ENCODE measurements at regions not wholly inside any gene's neighbourhood (a gene's known extent, or its start where the extent isn't known, plus 50 kb on each side); places are given as distances from the start of the nearest gene placed in this dataset.
A peak's percentile ranks its signal among the peaks of the same experiment; 100 is the strongest.

DNA sequence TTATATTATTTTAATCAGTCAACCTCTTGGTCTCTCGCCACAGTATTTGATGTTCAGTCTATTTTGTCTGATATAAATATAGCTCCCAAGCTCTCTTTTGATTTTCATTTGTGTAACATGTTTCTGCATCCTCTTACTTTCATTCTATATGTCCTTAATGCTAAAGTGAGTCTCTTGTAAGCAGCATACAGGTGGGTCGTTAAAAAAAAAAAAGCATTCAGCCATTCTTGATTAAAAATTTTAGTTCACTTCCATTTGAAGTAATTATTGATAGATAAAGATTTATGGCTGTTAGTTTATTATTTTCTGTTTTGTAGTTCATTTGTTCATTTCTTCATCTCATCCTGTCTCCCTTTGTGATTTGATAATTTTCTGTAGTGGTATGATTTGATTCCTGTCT, 229.1 kb downstream of the GUCY2F start:
- H3K27ac Mint-ChIP-seq (ENCODE audit: unreplicated experiment) = no peak overlapping the region
- H3K27me3 Mint-ChIP-seq (ENCODE audit: unreplicated experiment) = no peaks in the 10 kb centered on the region
- no peak for DNase-seq (ENCODE audit: extremely low spot score, unreplicated experiment)
- H3K4me3 Mint-ChIP-seq (ENCODE audit: unreplicated experiment) = no peak overlapping the region
- TF ChIP-seq, protein P1, sequence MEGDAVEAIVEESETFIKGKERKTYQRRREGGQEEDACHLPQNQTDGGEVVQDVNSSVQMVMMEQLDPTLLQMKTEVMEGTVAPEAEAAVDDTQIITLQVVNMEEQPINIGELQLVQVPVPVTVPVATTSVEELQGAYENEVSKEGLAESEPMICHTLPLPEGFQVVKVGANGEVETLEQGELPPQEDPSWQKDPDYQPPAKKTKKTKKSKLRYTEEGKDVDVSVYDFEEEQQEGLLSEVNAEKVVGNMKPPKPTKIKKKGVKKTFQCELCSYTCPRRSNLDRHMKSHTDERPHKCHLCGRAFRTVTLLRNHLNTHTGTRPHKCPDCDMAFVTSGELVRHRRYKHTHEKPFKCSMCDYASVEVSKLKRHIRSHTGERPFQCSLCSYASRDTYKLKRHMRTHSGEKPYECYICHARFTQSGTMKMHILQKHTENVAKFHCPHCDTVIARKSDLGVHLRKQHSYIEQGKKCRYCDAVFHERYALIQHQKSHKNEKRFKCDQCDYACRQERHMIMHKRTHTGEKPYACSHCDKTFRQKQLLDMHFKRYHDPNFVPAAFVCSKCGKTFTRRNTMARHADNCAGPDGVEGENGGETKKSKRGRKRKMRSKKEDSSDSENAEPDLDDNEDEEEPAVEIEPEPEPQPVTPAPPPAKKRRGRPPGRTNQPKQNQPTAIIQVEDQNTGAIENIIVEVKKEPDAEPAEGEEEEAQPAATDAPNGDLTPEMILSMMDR (IDR thresholded peaks at IDR 0.05) = no peak
- no peaks in the 10 kb centered on the region for H3K36me3 Mint-ChIP-seq (ENCODE audit: unreplicated experiment)
- H3K9me3 Mint-ChIP-seq (ENCODE audit: unreplicated experiment) = peaks cover 28% of the 10 kb centered on the region
- H3K4me1 Mint-ChIP-seq (ENCODE audit: unreplicated experiment) = no peaks in the 10 kb centered on the region

DNA sequence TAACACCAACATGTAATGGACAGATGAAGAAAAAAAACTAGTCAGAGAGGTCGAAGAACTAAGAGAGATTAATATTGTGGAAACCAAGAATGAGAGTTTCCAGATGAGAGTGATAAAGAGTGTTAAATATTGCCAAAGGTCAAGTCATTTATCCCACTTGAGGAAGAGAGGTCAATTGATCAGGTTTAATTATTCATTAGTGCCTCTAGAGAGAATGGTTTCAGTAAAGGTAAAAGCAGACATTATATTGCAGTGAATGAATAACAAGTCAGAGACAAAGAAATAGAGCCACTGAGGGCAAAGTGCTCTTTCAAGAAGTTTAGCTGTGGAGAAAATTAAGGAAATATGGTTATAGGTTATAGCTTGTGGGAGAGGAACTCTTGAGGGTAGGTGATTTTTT, 263.1 kb downstream of the GUCY2F start:
- H3K9me3 Mint-ChIP-seq (ENCODE audit: unreplicated experiment) = peaks cover 10% of the 10 kb centered on the region
- no peak for DNase-seq (ENCODE audit: extremely low spot score, unreplicated experiment)
- no peak overlapping the region for H3K27ac Mint-ChIP-seq (ENCODE audit: unreplicated experiment)
- no peaks in the 10 kb centered on the region for H3K36me3 Mint-ChIP-seq (ENCODE audit: unreplicated experiment)
- no peaks in the 10 kb centered on the region for H3K4me1 Mint-ChIP-seq (ENCODE audit: unreplicated experiment)
- TF ChIP-seq, protein P1 (IDR thresholded peaks at IDR 0.05) = no peak
- no peak overlapping the region for H3K4me3 Mint-ChIP-seq (ENCODE audit: unreplicated experiment)
- peaks cover 10% of the 10 kb centered on the region for H3K27me3 Mint-ChIP-seq (ENCODE audit: unreplicated experiment)

DNA sequence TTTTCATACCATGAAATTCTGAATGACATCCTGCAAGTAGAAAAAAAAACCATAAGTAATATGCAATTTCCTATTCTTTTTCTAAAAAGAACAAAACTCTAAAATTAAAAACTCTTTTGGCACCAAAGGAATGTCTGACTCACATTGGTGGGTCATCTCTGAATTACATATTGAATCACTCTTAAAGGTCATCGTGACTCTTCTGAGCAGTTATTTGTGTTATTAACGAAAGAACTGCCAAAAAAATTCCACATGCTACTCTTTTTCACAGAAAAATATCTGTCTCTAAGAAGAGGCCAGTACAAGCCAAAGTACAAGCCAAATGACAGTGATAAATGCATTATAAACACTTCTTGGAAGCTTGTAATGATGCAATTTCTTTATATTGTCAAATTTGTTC, 282.2 kb downstream of the GUCY2F start:
- H3K27ac Mint-ChIP-seq (ENCODE audit: unreplicated experiment) = peak overlapping the region; percentile 65

DNA sequence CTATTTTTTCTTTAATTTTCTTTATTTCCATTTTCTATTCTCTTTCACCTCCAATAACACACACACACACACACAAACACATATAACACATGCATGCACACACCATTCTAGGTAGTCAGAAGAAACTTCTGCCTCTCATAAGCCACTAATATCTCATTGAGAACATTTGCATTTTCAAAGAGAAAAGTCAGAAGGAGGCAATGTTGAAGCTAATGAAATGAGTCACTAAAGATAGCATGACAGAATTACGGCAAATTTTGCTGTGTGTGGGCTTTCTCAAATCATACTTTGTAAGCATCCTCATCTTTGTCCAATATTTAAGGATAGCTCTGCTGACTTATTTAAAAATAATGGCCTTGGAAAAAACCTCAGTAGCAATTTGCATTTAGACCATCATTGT, 291.3 kb downstream of the GUCY2F start:
- Mint-ChIP-seq H3K27ac (ENCODE audit: unreplicated experiment) (no peak overlapping the region), H3K4me3 (ENCODE audit: unreplicated experiment) (no peak overlapping the region), H3K4me1 (ENCODE audit: unreplicated experiment) (no peaks in the 10 kb centered on the region), H3K27me3 (ENCODE audit: unreplicated experiment) (peaks cover 37% of the 10 kb centered on the region), H3K36me3 (ENCODE audit: unreplicated experiment) (no peaks in the 10 kb centered on the region), H3K9me3 (ENCODE audit: unreplicated experiment) (peaks cover 10% of the 10 kb centered on the region)
- no peak for DNase-seq (ENCODE audit: extremely low spot score, unreplicated experiment)
- TF ChIP-seq, protein P1 (IDR thresholded peaks at IDR 0.05) = no peak

More for the DNA sequence above, 282.2 kb downstream of the GUCY2F start:
- Mint-ChIP-seq H3K4me3 (ENCODE audit: unreplicated experiment) (no peak overlapping the region), H3K36me3 (ENCODE audit: unreplicated experiment) (no peaks in the 10 kb centered on the region), H3K9me3 (ENCODE audit: unreplicated experiment) (peaks cover 9% of the 10 kb centered on the region), H3K27me3 (ENCODE audit: unreplicated experiment) (peaks cover under 1% of the 10 kb centered on the region), H3K4me1 (ENCODE audit: unreplicated experiment) (peaks cover 16% of the 10 kb centered on the region)
- TF ChIP-seq, protein P1 (IDR thresholded peaks at IDR 0.05) = no peak
- no peak for DNase-seq (ENCODE audit: extremely low spot score, unreplicated experiment)

DNA sequence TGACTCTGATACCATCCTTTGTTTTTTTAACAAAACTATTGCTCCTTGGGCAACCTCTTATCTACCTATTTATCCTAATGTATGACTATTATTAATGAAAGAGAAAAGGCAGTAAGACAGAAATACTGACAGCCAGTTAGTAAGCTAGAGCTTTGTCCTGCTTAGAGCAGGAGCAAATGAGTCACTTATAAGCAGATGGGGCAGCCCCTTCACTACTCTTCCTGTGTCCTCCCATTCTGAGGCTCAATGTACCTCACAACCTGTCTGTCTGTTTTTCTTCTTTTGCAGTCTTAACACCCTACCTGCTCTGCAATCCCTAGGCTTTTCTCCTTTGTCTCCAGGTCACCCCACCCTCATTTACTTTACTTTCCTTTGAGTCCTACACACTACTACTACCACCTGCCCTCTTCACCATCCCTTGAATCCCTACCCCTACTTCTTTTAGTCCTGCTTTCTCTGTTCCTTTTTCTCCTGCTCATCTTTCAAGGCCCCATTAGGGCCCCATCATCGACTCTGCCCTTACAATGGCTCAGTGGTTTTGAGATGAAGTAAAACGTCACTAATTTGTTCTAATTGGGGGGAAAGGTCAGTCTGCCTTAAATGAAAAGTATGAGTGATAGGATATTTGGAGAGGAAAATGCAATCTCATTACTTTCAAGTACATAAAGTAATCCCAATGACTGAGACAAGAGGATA, 294.3 kb downstream of the GUCY2F start:
- Mint-ChIP-seq H3K4me1 (ENCODE audit: unreplicated experiment) (no peaks in the 10 kb centered on the region), H3K4me3 (ENCODE audit: unreplicated experiment) (no peak overlapping the region)

More for the DNA sequence above, 294.3 kb downstream of the GUCY2F start:
- peaks cover 31% of the 10 kb centered on the region for H3K27me3 Mint-ChIP-seq (ENCODE audit: unreplicated experiment)
- no peak overlapping the region for H3K27ac Mint-ChIP-seq (ENCODE audit: unreplicated experiment)
- no peaks in the 10 kb centered on the region for H3K36me3 Mint-ChIP-seq (ENCODE audit: unreplicated experiment)
- DNase-seq (ENCODE audit: extremely low spot score, unreplicated experiment) = no peak
- TF ChIP-seq, protein P1 (IDR thresholded peaks at IDR 0.05) = no peak
- no peaks in the 10 kb centered on the region for H3K9me3 Mint-ChIP-seq (ENCODE audit: unreplicated experiment)

Measured in osteocyte (in vitro differentiated cells).